GM10266 (cell line): ENCODE measurements at regions not wholly inside any gene's neighbourhood (a gene's known extent, or its start where the extent isn't known, plus 50 kb on each side); places are given as distances from the start of the nearest gene placed in this dataset.

ENCODE experiments used
- DNase-seq: peaks from one replicate; pipeline ENCODE4 v3.0.0; 2012; ENCODE audit errors: extremely low spot score
- CTCF ChIP-seq: IDR thresholded peaks from 2 replicates; pipeline ENCODE4 v1.5.1; 2012; ENCODE audit warnings: mild to moderate bottlenecking, low read depth; ENCODE audit not compliant: control insufficient read depth, insufficient read depth; ENCODE audit errors: missing control alignments

- TF ChIP-seq CTCF: no peak
- no peak for DNase-seq
Measured at GRCh38 chr10:7478727-7479457, 68.1 kb upstream of the SFMBT2 start.

GRCh38 chr10:7477538-7478334 lies 66.9 kb upstream of the SFMBT2 start:
- no peak for TF ChIP-seq CTCF
- no peak for DNase-seq

GRCh38 chr10:7475939-7476338 lies 65.1 kb upstream of the SFMBT2 start:
- DNase-seq: no peak
- TF ChIP-seq CTCF: no peak

DNA sequence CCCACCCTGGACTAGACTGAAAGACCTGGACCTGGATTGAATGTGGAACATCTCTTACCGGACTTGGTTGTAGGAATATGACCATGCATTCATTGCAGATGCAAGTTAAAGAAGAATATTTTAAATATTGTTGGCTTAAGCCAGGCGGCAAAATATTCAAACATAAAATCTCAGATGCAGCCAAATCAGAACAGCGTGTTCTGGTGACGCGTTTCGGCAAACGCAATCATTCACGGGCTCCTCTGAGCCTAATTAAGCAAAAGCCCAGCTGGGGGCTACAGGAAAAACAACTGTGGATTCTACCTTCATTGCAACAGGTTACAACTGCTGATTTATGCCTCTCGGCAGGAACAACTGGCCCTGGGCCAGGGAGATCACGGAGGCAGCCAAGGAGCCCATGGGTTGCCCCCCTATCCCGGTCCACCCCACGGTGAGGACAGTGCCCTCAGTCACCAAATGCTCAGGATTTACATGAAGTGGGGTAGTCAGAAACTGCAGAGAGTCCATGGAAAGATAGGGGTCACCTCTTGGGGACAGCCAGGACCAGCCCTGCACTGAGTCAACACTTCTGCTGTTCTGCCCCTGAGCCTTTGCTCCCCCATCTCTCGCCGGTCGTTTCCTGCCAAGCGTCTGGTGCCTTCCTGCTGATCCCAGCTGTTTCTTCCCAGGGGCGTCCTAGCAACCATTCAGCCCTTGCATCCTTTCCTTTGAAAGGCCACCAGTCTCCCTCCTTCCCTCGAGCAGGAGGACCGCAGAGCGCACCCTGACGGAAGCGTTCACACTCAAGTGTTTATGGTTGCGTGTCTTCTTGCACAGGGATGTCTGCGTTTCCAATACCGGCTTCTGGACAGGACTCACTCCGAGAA lies 64.4 kb upstream of the SFMBT2 start:
- no peak for TF ChIP-seq CTCF
- DNase-seq: no peak

GRCh38 chr10:7474388-7474787 lies 63.6 kb upstream of the SFMBT2 start:
- DNase-seq: no peak

DNA sequence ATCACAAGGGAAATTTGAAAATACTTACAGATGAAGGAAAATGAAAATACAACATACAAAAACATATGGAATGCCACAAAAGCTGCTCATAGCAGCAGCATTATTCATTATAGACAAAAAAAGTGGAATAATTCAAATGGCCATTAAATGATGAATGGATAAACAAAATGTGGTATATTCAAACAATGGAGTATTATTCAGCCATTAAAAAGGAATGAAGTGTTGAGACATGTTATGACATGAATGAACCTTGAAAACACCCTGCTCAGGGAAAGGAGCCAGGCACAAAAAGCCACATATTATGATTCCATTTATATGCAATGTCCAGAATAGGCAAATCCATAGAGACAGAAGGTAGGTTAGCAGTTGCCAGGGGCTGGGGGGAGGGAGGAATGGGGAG lies 62.6 kb upstream of the SFMBT2 start:
- TF ChIP-seq CTCF: no peak

More at GRCh38 chr10:7474388-7474787, 63.6 kb upstream of the SFMBT2 start:
- TF ChIP-seq CTCF: no peak

More for the DNA sequence above, 62.6 kb upstream of the SFMBT2 start:
- DNase-seq: no peak
